Muscle layer of duodenum (tissue), 2 donors: ENCODE measurements at regions not wholly inside any gene's neighbourhood (a gene's known extent, or its start where the extent isn't known, plus 50 kb on each side); places are given as distances from the start of the nearest gene placed in this dataset.

Experiments
- H3K27ac ChIP-seq: one replicate; pipeline ENCODE4 v1.7.0; 2013; ENCODE audit warnings: mild to moderate bottlenecking, low read length
- H3K27me3 ChIP-seq: one replicate; pipeline ENCODE4 v1.7.0; 2013; ENCODE audit warnings: low read depth, mild to moderate bottlenecking, control low read depth, low read length
- H3K36me3 ChIP-seq, 2 donors: one replicate each; pipeline ENCODE4 v1.7.0; 2013; ENCODE audit warnings: low read length in 2 of 2, control low read depth in 1 of 2, mild to moderate bottlenecking in 1 of 2; ENCODE audit not compliant: insufficient read depth in 2 of 2, control insufficient read depth in 1 of 2
- H3K4me1 ChIP-seq, 2 donors: one replicate each; pipeline ENCODE4 v1.7.0; 2013; ENCODE audit warnings: low read length in 2 of 2, mild to moderate bottlenecking in 2 of 2, control low read depth in 1 of 2, moderate library complexity in 1 of 2; ENCODE audit not compliant: insufficient read depth in 2 of 2, control insufficient read depth in 1 of 2
- H3K4me3 ChIP-seq, 2 donors: one replicate each; pipeline ENCODE4 v1.7.0; 2013; ENCODE audit warnings: low read length in 2 of 2, low read depth in 1 of 2, mild to moderate bottlenecking in 1 of 2
- H3K9me3 ChIP-seq, 2 donors: one replicate each; pipeline ENCODE4 v1.7.0; 2013; ENCODE audit warnings: low read length in 2 of 2, control low read depth in 1 of 2, mild to moderate bottlenecking in 1 of 2; ENCODE audit not compliant: control insufficient read depth in 1 of 2
- donor health status: healthy.

GRCh38 chr6:105900125-105900937, 185.8 kb upstream of the PRDM1 start:
- Histone ChIP-seq H3K9me3 (no peaks in the 10 kb centered on the region), H3K36me3 (no peaks in the 10 kb centered on the region), H3K27me3 (no peaks in the 10 kb centered on the region), H3K4me3 (no peak overlapping the region), H3K4me1 (no peaks in the 10 kb centered on the region), H3K27ac (no peak overlapping the region)

GRCh38 chr6:105898286-105898685, 187.8 kb upstream of the PRDM1 start:
- H3K27ac ChIP-seq: no peak overlapping the region
- H3K4me3 ChIP-seq: no peak overlapping the region
- no peaks in the 10 kb centered on the region for H3K27me3 ChIP-seq
- H3K36me3 ChIP-seq: no peaks in the 10 kb centered on the region
- H3K9me3 ChIP-seq: no peaks in the 10 kb centered on the region
- no peaks in the 10 kb centered on the region for H3K4me1 ChIP-seq

- Histone ChIP-seq H3K4me3 (no peak overlapping the region), H3K36me3 (no peaks in the 10 kb centered on the region), H3K27ac (no peak overlapping the region), H3K9me3 (no peaks in the 10 kb centered on the region), H3K27me3 (no peaks in the 10 kb centered on the region), H3K4me1 (no peaks in the 10 kb centered on the region)
These were observed 189.0 kb upstream of the PRDM1 start for GRCh38 chr6:105897131-105897530.

- Histone ChIP-seq H3K9me3 (no peaks in the 10 kb centered on the region), H3K36me3 (no peaks in the 10 kb centered on the region), H3K27me3 (no peaks in the 10 kb centered on the region), H3K27ac (no peak overlapping the region), H3K4me3 (no peak overlapping the region), H3K4me1 (no peaks in the 10 kb centered on the region)
These were observed 189.4 kb upstream of the PRDM1 start for GRCh38 chr6:105896821-105897095.

GRCh38 chr6:105896052-105896820, 189.9 kb upstream of the PRDM1 start:
- no peaks in the 10 kb centered on the region for H3K27me3 ChIP-seq
- H3K27ac ChIP-seq: no peak overlapping the region
- no peak overlapping the region for H3K4me3 ChIP-seq
- no peaks in the 10 kb centered on the region for H3K9me3 ChIP-seq
- no peaks in the 10 kb centered on the region for H3K4me1 ChIP-seq
- H3K36me3 ChIP-seq: no peaks in the 10 kb centered on the region

- Histone ChIP-seq H3K4me3 (no peak overlapping the region), H3K4me1 (no peaks in the 10 kb centered on the region), H3K9me3 (no peaks in the 10 kb centered on the region), H3K27me3 (no peaks in the 10 kb centered on the region), H3K27ac (no peak overlapping the region), H3K36me3 (no peaks in the 10 kb centered on the region)
These were observed 191.6 kb upstream of the PRDM1 start for GRCh38 chr6:105894556-105894955.

- H3K36me3 ChIP-seq: no peaks in the 10 kb centered on the region
- H3K27me3 ChIP-seq: no peaks in the 10 kb centered on the region
- H3K4me1 ChIP-seq: no peaks in the 10 kb centered on the region
- no peak overlapping the region for H3K27ac ChIP-seq
- no peaks in the 10 kb centered on the region for H3K9me3 ChIP-seq
- no peak overlapping the region for H3K4me3 ChIP-seq
These were observed 192.4 kb upstream of the PRDM1 start for GRCh38 chr6:105893741-105894140.

- no peaks in the 10 kb centered on the region for H3K9me3 ChIP-seq
- no peak overlapping the region for H3K27ac ChIP-seq
- H3K4me1 ChIP-seq: no peaks in the 10 kb centered on the region
- H3K36me3 ChIP-seq: no peaks in the 10 kb centered on the region
- H3K4me3 ChIP-seq: no peak overlapping the region
- no peaks in the 10 kb centered on the region for H3K27me3 ChIP-seq
These were observed 193.4 kb upstream of the PRDM1 start for GRCh38 chr6:105892577-105893262.

GRCh38 chr6:105890521-105891244, 195.5 kb upstream of the PRDM1 start:
- no peaks in the 10 kb centered on the region for H3K4me1 ChIP-seq
- no peaks in the 10 kb centered on the region for H3K27me3 ChIP-seq
- H3K27ac ChIP-seq: no peak overlapping the region
- H3K9me3 ChIP-seq: no peaks in the 10 kb centered on the region
- no peaks in the 10 kb centered on the region for H3K36me3 ChIP-seq
- no peak overlapping the region for H3K4me3 ChIP-seq

GRCh38 chr6:105889902-105890301, 196.2 kb upstream of the PRDM1 start:
- no peaks in the 10 kb centered on the region for H3K36me3 ChIP-seq
- no peaks in the 10 kb centered on the region for H3K27me3 ChIP-seq
- no peaks in the 10 kb centered on the region for H3K4me1 ChIP-seq
- no peaks in the 10 kb centered on the region for H3K9me3 ChIP-seq
- H3K4me3 ChIP-seq: no peak overlapping the region
- no peak overlapping the region for H3K27ac ChIP-seq
